Epithelial cell of prostate (primary cell): ENCODE measurements at regions not wholly inside any gene's neighbourhood (a gene's known extent, or its start where the extent isn't known, plus 50 kb on each side); places are given as distances from the start of the nearest gene placed in this dataset.

Source experiments
- DNase-seq: peaks from one replicate; pipeline ENCODE4 v3.0.0-alpha.2; 2011; ENCODE audit warnings: low read depth, low spot score
- H3K27ac ChIP-seq: fragments of 450-650 bp; 2 replicates; pipeline ENCODE4 v1.5.1; 2017; ENCODE audit warnings: mild to moderate bottlenecking

GRCh38 chr3:115436767-115437301 lies 186.5 kb upstream of the GAP43 start:
- peak; percentile 51 for DNase-seq
- H3K27ac ChIP-seq, result no peak overlapping the region

GRCh38 chr3:115438799-115439198 lies 184.5 kb upstream of the GAP43 start:
- no peak overlapping the region for H3K27ac ChIP-seq
- DNase-seq, result no peak

GRCh38 chr3:115445559-115445958 lies 177.8 kb upstream of the GAP43 start:
- no peak for DNase-seq
- H3K27ac ChIP-seq, result no peak overlapping the region

GRCh38 chr3:115448851-115449250 lies 174.5 kb upstream of the GAP43 start:
- DNase-seq, result no peak
- no peak overlapping the region for H3K27ac ChIP-seq

- DNase-seq, result no peak
- no peak overlapping the region for H3K27ac ChIP-seq
These were observed 173.3 kb upstream of the GAP43 start for GRCh38 chr3:115450036-115450435.

- no peak for DNase-seq
- no peak overlapping the region for H3K27ac ChIP-seq
These were observed 159.3 kb upstream of the GAP43 start for GRCh38 chr3:115464036-115464435.

- no peak overlapping the region for H3K27ac ChIP-seq
- no peak for DNase-seq
These were observed 153.7 kb upstream of the GAP43 start for GRCh38 chr3:115469649-115470048.

- no peak overlapping the region for H3K27ac ChIP-seq
- no peak for DNase-seq
These were observed 153.1 kb upstream of the GAP43 start for GRCh38 chr3:115470254-115470653.

- DNase-seq, result no peak
These were observed 147.9 kb upstream of the GAP43 start for GRCh38 chr3:115475178-115476041.

GRCh38 chr3:115476472-115476871 lies 146.8 kb upstream of the GAP43 start:
- H3K27ac ChIP-seq, result no peak overlapping the region
- no peak for DNase-seq

More at GRCh38 chr3:115475178-115476041, 147.9 kb upstream of the GAP43 start:
- no peak overlapping the region for H3K27ac ChIP-seq

- H3K27ac ChIP-seq, result no peak overlapping the region
- DNase-seq, result no peak
These were observed 145.0 kb upstream of the GAP43 start for GRCh38 chr3:115478359-115478758.

- DNase-seq, result no peak
- no peak overlapping the region for H3K27ac ChIP-seq
These were observed 136.4 kb upstream of the GAP43 start for GRCh38 chr3:115486880-115487279.

- DNase-seq, result no peak
- no peak overlapping the region for H3K27ac ChIP-seq
These were observed 135.3 kb upstream of the GAP43 start for GRCh38 chr3:115487968-115488367.

GRCh38 chr3:115488409-115488808 lies 134.9 kb upstream of the GAP43 start:
- H3K27ac ChIP-seq, result no peak overlapping the region
- no peak for DNase-seq

- DNase-seq, result no peak
- H3K27ac ChIP-seq, result no peak overlapping the region
These were observed 128.5 kb upstream of the GAP43 start for GRCh38 chr3:115494826-115495225.

- H3K27ac ChIP-seq, result no peak overlapping the region
- no peak for DNase-seq
These were observed 124.9 kb upstream of the GAP43 start for GRCh38 chr3:115498421-115498820.

GRCh38 chr3:115498898-115499297 lies 124.4 kb upstream of the GAP43 start:
- DNase-seq, result no peak
- H3K27ac ChIP-seq, result no peak overlapping the region

GRCh38 chr3:115499666-115500065 lies 123.6 kb upstream of the GAP43 start:
- H3K27ac ChIP-seq, result no peak overlapping the region
- no peak for DNase-seq

GRCh38 chr3:115500795-115501194 lies 122.5 kb upstream of the GAP43 start:
- no peak overlapping the region for H3K27ac ChIP-seq
- DNase-seq, result no peak

- DNase-seq, result no peak
- H3K27ac ChIP-seq, result no peak overlapping the region
These were observed 121.2 kb upstream of the GAP43 start for GRCh38 chr3:115502128-115502527.

GRCh38 chr3:115503394-115503793 lies 119.9 kb upstream of the GAP43 start:
- H3K27ac ChIP-seq, result no peak overlapping the region
- DNase-seq, result no peak

- H3K27ac ChIP-seq, result no peak overlapping the region
- no peak for DNase-seq
These were observed 114.7 kb upstream of the GAP43 start for GRCh38 chr3:115508562-115508961.
